ENCODE measurements at regions not wholly inside any gene's neighbourhood (a gene's known extent, or its start where the extent isn't known, plus 50 kb on each side); places are given as distances from the start of the nearest gene placed in this dataset.

DNA sequence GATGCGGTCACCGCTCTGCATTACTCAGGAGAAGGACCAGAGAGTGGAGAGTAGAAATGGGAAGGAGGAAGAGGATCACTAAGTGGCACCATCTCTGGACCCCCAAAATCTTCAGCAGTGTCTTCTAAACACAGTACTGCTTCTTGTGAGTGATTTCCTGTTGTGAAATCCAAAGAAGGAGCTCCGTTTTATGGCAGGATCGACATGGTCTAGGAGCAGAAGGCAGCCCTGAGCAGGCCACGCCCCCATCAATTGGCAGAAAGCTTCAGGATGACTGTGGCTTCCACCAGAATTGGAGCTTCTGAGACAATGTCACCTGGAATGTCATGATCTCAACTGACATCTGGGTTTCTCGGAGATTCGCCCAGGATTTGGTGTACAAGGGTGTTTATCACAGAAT lies 171.5 kb downstream of the ADSS2 start:
- no peak overlapping the region for H3K27ac ChIP-seq
- no peaks in the 10 kb centered on the region for H3K9me3 ChIP-seq
- H3K36me3 ChIP-seq, result no peaks in the 10 kb centered on the region
- H3K27me3 ChIP-seq, result no peaks in the 10 kb centered on the region
- TF ChIP-seq, protein P1, sequence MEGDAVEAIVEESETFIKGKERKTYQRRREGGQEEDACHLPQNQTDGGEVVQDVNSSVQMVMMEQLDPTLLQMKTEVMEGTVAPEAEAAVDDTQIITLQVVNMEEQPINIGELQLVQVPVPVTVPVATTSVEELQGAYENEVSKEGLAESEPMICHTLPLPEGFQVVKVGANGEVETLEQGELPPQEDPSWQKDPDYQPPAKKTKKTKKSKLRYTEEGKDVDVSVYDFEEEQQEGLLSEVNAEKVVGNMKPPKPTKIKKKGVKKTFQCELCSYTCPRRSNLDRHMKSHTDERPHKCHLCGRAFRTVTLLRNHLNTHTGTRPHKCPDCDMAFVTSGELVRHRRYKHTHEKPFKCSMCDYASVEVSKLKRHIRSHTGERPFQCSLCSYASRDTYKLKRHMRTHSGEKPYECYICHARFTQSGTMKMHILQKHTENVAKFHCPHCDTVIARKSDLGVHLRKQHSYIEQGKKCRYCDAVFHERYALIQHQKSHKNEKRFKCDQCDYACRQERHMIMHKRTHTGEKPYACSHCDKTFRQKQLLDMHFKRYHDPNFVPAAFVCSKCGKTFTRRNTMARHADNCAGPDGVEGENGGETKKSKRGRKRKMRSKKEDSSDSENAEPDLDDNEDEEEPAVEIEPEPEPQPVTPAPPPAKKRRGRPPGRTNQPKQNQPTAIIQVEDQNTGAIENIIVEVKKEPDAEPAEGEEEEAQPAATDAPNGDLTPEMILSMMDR (IDR thresholded peaks at IDR 0.05), result no peak
- H3K4me1 ChIP-seq (ENCODE audit: control insufficient read depth in 1 of 2, insufficient read depth in 1 of 2, low read depth in 1 of 2, low read length in 1 of 2), result no peaks in the 10 kb centered on the region
- no peak overlapping the region for H3K4me3 ChIP-seq (ENCODE audit: low read depth in 1 of 2, low read length in 1 of 2)

DNA sequence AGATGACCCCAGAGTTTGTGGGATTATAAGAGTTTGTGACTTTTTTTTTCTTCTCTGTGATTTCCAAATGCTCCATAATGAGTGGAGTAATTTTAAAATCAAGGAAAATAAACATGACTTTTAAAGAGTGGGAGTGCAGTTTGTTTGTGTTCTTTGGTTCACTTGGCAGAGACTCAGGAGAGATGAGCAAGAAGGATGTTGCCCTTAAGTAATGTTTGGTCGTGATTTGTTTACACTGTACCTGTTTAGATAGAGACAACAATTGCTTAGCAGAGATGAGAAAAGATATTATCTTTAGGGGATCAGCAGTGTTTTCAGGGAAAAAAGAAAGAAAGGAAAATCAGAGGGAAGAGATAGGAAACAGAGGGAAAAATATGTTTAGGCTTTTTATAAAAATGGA lies 170.8 kb downstream of the ADSS2 start:
- H3K4me3 ChIP-seq (ENCODE audit: low read depth in 1 of 2, low read length in 1 of 2), result no peak overlapping the region
- H3K27ac ChIP-seq, result no peak overlapping the region
- TF ChIP-seq, protein P1 (IDR thresholded peaks at IDR 0.05), result no peak
- H3K27me3 ChIP-seq, result no peaks in the 10 kb centered on the region
- no peaks in the 10 kb centered on the region for H3K4me1 ChIP-seq (ENCODE audit: control insufficient read depth in 1 of 2, insufficient read depth in 1 of 2, low read depth in 1 of 2, low read length in 1 of 2)
- H3K36me3 ChIP-seq, result no peaks in the 10 kb centered on the region
- H3K9me3 ChIP-seq, result no peaks in the 10 kb centered on the region

DNA sequence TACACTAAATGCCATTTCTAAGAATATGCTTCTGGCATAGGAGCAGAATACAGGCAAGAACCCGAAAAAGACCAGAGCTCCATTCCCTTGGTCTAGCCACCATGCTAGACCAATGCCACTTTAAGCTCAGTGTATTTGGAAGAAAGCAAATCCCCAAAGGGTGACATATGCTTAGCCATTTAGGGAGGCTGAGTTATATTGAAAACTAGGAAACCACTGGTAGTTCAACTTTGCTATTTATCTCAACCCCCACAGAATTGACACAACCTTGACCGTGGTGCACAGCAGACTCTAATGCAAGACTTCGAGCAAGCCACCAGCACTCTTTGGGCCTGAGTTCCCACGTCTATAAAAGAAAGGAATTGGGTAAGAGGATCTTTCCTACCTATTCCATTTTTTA lies 167.9 kb downstream of the ADSS2 start:
- H3K27ac ChIP-seq, result no peak overlapping the region
- no peaks in the 10 kb centered on the region for H3K4me1 ChIP-seq (ENCODE audit: control insufficient read depth in 1 of 2, insufficient read depth in 1 of 2, low read depth in 1 of 2, low read length in 1 of 2)
- H3K9me3 ChIP-seq, result no peaks in the 10 kb centered on the region
- no peak overlapping the region for H3K4me3 ChIP-seq (ENCODE audit: low read depth in 1 of 2, low read length in 1 of 2)
- H3K27me3 ChIP-seq, result no peaks in the 10 kb centered on the region
- TF ChIP-seq, protein P1 (IDR thresholded peaks at IDR 0.05), result no peak
- no peaks in the 10 kb centered on the region for H3K36me3 ChIP-seq

DNA sequence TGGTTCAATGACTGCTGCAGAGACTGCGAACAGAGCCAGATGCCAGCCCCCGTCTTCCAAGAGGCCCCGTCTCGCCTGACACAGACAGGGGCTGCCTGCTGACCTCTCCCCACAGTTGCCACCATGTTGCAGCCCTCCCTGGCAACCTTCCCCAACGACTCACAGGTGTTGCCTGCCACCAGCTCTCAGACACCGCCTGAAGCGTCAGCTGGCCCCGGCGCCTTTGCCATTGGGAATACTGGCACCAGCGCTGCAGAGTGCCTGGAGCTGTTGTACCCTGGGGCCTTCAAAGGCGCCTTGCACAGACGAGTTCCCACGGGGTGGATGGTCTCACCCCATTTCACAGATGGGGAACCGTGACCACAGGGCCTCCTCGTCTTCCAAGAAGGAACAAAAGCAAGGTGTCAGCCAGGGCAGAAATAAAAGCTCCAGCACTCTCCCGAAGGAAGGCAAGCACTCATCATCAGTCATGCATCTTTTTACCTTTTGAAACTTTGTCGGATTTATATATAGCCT lies 167.0 kb downstream of the ADSS2 start:
- H3K9me3 ChIP-seq, result no peaks in the 10 kb centered on the region
- H3K4me3 ChIP-seq (ENCODE audit: low read depth in 1 of 2, low read length in 1 of 2), result no peak overlapping the region
- no peaks in the 10 kb centered on the region for H3K27me3 ChIP-seq
- TF ChIP-seq, protein P1 (IDR thresholded peaks at IDR 0.05), result no peak
- no peaks in the 10 kb centered on the region for H3K36me3 ChIP-seq
- H3K4me1 ChIP-seq (ENCODE audit: control insufficient read depth in 1 of 2, insufficient read depth in 1 of 2, low read depth in 1 of 2, low read length in 1 of 2), result no peaks in the 10 kb centered on the region
- H3K27ac ChIP-seq, result no peak overlapping the region

DNA sequence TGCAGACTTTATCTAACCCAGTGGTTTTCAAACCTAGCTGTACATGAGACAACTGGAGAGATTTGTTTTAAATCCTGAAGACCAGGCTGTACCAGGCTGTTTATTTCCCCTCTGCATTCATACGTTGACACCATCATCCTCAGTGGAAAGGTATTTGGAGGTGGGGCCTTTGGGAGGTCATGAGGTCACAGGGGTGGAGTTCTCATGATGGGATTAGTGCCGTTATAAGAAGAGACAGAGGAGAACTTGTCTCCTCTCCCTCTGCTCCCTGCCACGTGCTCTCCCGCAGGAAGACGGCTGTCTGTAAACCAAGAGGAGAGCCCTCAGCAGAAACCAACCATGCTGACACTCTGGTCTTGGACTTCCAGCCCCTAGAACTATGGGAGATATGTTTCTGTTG lies 165.4 kb downstream of the ADSS2 start:
- Histone ChIP-seq H3K27ac (no peak overlapping the region), H3K27me3 (no peaks in the 10 kb centered on the region), H3K36me3 (no peaks in the 10 kb centered on the region), H3K4me1 (ENCODE audit: control insufficient read depth in 1 of 2, insufficient read depth in 1 of 2, low read depth in 1 of 2, low read length in 1 of 2) (peaks cover 5% of the 10 kb centered on the region in 2 experiments), H3K4me3 (ENCODE audit: low read depth in 1 of 2, low read length in 1 of 2) (no peak overlapping the region), H3K9me3 (no peaks in the 10 kb centered on the region)
- TF ChIP-seq, protein P1 (IDR thresholded peaks at IDR 0.05), result no peak

DNA sequence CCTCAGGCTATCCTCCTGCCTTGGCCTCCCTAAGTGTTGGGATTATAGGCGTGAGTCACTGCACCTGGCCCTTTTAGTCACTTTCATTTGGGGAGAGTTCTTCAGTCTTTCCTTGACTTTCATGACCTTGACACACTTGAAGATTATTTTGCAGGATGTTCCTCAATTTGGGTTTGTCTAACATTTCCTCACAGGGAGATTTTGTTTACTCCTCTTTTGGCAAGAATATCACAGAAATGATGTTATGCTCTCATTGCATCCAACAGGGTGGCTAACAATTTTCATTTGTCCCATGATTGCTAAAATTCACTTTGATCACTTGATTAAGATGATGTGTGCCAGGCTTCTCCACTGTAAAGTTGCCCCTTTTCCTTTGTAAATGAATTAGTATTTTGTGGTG lies 164.0 kb downstream of the ADSS2 start:
- Histone ChIP-seq H3K27ac (no peak overlapping the region), H3K9me3 (no peaks in the 10 kb centered on the region), H3K27me3 (no peaks in the 10 kb centered on the region), H3K4me1 (ENCODE audit: control insufficient read depth in 1 of 2, insufficient read depth in 1 of 2, low read depth in 1 of 2, low read length in 1 of 2) (peaks cover 9 to 10% of the 10 kb centered on the region in 2 experiments), H3K4me3 (ENCODE audit: low read depth in 1 of 2, low read length in 1 of 2) (no peak overlapping the region), H3K36me3 (no peaks in the 10 kb centered on the region)
- TF ChIP-seq, protein P1 (IDR thresholded peaks at IDR 0.05), result no peak
